ENCODE measurements at regions not wholly inside any gene's neighbourhood (a gene's known extent, or its start where the extent isn't known, plus 50 kb on each side); places are given as distances from the start of the nearest gene placed in this dataset.

DNA sequence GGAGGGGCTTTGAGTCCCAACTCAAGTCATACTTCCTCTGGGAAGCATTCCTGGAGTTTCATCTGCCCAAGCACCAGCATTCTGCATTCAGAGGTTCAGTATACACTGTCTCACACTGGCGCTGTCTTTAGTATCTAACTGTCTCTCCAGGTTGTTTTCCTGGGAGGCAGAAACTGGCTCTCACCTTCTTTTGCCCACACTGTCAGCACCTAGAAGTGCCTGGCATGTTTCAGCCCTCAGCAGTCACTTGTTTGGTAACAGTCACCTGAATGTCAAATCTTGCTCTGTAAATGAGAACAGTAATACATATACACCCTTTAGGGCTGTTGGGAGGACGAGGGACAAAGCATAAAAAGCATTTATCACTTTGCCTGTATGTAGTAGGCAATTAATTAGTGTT is 339.6 kb downstream of the UQCRFS1 start:
- no peak overlapping the region for H3K4me3 ChIP-seq (ENCODE audit: low read depth, low read length)
- TF ChIP-seq CTCF (IDR thresholded peaks at IDR 0.05; ENCODE audit: low read depth, low read length, missing control alignments), result no peak
- no peak for DNase-seq (ENCODE audit: low read depth)

DNA sequence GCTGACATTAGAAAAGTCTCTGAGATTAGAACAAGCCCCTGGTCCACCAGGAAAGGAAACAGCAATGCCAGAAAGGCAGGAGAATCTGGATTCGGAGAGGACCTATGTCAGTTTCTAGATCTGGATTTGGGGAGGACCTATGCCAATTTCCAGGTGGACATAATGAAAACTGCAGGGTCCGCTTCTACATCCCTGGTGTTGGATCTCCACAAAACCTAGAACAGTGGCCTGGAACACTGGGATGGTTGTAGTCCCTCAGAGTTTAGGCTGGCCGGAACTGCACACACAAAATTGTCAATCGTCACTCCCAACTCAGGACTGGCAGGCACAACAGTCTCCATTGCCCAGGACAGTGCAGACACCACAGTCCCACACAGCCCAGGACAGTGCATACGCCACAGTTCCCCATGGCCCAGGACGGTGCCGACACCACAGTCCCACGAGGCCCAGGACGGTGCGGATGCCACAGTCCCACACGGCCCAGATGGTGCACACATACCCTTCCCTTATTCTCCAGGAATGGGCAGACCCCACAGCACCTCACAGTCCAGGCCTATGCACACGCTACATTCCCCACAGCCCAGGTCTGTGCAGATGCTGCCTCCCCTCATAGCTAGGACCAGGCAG is 341.7 kb downstream of the UQCRFS1 start:
- DNase-seq (ENCODE audit: low read depth), result no peak
- no peak for TF ChIP-seq CTCF (IDR thresholded peaks at IDR 0.05; ENCODE audit: low read depth, low read length, missing control alignments)
- no peak overlapping the region for H3K4me3 ChIP-seq (ENCODE audit: low read depth, low read length)

DNA sequence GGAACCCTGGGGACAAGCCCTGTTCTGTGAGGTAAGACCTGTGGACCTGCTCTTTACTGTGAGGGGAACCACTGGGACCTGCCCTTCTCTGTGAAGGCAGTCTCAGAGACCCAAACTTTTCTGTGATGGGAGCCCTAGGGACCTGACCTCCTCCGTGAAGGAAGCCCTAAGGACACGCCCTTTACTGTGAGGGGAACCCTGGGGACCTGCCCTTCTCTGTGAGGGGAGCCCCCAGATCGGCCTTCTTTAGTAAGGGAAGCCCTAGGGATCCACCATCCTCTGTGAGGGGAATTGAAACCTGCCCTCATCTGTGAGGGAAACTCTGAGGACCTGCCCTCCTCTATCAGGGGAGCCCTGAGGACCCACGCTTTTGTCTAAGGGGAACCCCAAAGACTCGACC is 343.5 kb downstream of the UQCRFS1 start:
- DNase-seq (ENCODE audit: low read depth), result no peak

GRCh38 chr19:28868836-28869235 is 344.1 kb downstream of the UQCRFS1 start:
- H3K4me3 ChIP-seq (ENCODE audit: low read depth, low read length), result no peak overlapping the region
- no peak for TF ChIP-seq CTCF (IDR thresholded peaks at IDR 0.05; ENCODE audit: low read depth, low read length, missing control alignments)
- DNase-seq (ENCODE audit: low read depth), result no peak

More for the DNA sequence above, 343.5 kb downstream of the UQCRFS1 start:
- TF ChIP-seq CTCF (IDR thresholded peaks at IDR 0.05; ENCODE audit: low read depth, low read length, missing control alignments), result no peak
- H3K4me3 ChIP-seq (ENCODE audit: low read depth, low read length), result no peak overlapping the region

DNA sequence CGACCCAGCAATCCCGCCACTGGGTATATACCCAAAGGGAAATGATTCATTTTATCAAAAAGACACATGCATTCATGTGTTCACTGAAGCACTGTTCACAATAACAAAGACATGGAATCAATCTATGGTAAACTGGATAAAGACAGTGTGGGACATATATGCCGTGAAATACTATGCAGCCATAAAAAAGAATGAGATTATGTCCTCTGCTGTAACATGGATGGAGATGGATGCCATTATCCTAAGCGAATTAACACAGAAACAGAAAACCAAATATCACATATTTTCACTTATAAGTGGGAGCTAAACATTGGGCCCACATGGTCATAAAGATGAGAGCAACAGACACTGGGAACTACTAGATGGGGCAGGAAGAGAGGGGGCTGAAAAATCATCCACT is 345.0 kb downstream of the UQCRFS1 start:
- TF ChIP-seq CTCF (IDR thresholded peaks at IDR 0.05; ENCODE audit: low read depth, low read length, missing control alignments), result no peak
- no peak overlapping the region for H3K4me3 ChIP-seq (ENCODE audit: low read depth, low read length)
- no peak for DNase-seq (ENCODE audit: low read depth)

DNA sequence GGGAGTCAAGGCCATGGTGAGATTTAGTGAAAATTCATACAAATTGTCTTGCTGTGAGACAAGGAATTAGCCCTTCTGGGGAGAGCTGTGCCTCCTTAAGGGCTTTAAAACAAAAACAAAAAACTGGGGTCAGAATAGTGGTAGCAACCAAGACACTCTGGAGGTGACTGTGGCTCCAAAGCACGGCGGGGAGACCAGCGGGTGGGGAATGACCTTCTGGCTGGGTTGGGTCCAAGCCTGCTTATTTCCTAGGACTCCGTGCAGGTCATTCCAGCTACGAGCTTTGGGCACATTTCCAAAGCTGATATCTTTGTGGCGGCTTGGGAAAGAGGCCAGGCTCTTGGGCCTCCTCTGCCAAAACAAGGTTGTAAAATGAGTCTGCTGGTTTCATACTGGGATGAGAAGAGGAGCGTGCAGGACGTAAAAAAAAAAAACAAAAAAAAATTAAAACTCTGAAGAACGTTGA is 348.3 kb downstream of the UQCRFS1 start:
- no peak for TF ChIP-seq CTCF (IDR thresholded peaks at IDR 0.05; ENCODE audit: low read depth, low read length, missing control alignments)
- no peak overlapping the region for H3K4me3 ChIP-seq (ENCODE audit: low read depth, low read length)
- no peak for DNase-seq (ENCODE audit: low read depth)

GRCh38 chr19:28864024-28864503 is 348.9 kb downstream of the UQCRFS1 start:
- no peak overlapping the region for H3K4me3 ChIP-seq (ENCODE audit: low read depth, low read length)
- no peak for TF ChIP-seq CTCF (IDR thresholded peaks at IDR 0.05; ENCODE audit: low read depth, low read length, missing control alignments)
- no peak for DNase-seq (ENCODE audit: low read depth)
